Naive thymus-derived CD8-positive, alpha-beta T cell (primary cell): ENCODE measurements at regions not wholly inside any gene's neighbourhood (a gene's known extent, or its start where the extent isn't known, plus 50 kb on each side); places are given as distances from the start of the nearest gene placed in this dataset.
"Not testable (repeated sequence)": the region's sequence is repeated elsewhere in the genome, so short reads cannot be mapped to it uniquely, and the experiment has no call there.

Source experiments
- ATAC-seq, 2 donors: fragments of 150-1000 bp; cut with Tn5 transposase in 1 of 2; sonication (Bioruptor Pico), chemical (Tn5 transposase) in 1 of 2; 1 replicate in 1 of 2; 2 replicates in 1 of 2; pipeline ENCODE4 v1.10.0; 2021; ENCODE audit warnings: mild to moderate bottlenecking in 2 of 2, moderate library complexity in 2 of 2
- POLR2A ChIA-PET: fragments of 350-600 bp; sonication (Branson Sonifier 250); formaldehyde crosslinking; loops from one replicate; lab custom pipeline; 2021; ENCODE audit warnings: antibody characterized with exemption; lab: Charles Lee
- DNase-seq, 10 donors: peaks; one replicate each; pipeline versions ENCODE4 v3.0.0 to v3.0.0-alpha.2; 2020 to 2022
- H3K27ac Mint-ChIP-seq, 10 donors: one replicate each; pipeline ENCODE4 v1.8.0; 2020 to 2022; ENCODE audit warnings: mild to moderate bottlenecking in 10 of 10, mixed read lengths in 10 of 10, moderate library complexity in 4 of 10, inconsistent platforms in 1 of 10
- H3K27me3 Mint-ChIP-seq, 5 donors: one replicate each; pipeline ENCODE4 v1.8.0; 2021 to 2022; ENCODE audit warnings: mixed read lengths in 5 of 5
- H3K36me3 Mint-ChIP-seq, 3 donors: one replicate each; pipeline ENCODE4 v1.8.0; 2020 to 2022; ENCODE audit warnings: mixed read lengths in 3 of 3, mild to moderate bottlenecking in 2 of 3, inconsistent platforms in 1 of 3
- H3K4me1 Mint-ChIP-seq, 4 donors: one replicate each; pipeline ENCODE4 v1.8.0; 2021 to 2022; ENCODE audit warnings: mixed read lengths in 4 of 4
- H3K4me3 Mint-ChIP-seq, 10 donors: one replicate each; pipeline ENCODE4 v1.8.0; 2020 to 2022; ENCODE audit warnings: mild to moderate bottlenecking in 10 of 10, mixed read lengths in 10 of 10, moderate library complexity in 6 of 10, inconsistent platforms in 1 of 10
- H3K9me3 Mint-ChIP-seq, 9 donors: one replicate each; pipeline ENCODE4 v1.8.0; 2020 to 2022; ENCODE audit warnings: mixed read lengths in 9 of 9, mild to moderate bottlenecking in 3 of 9, inconsistent platforms in 1 of 9, moderate library complexity in 1 of 9

GRCh38 chr1:78319603-78320002 lies 171.2 kb upstream of the PTGFR start:
- H3K36me3 Mint-ChIP-seq: no peaks in the 10 kb centered on the region
- peaks cover 0 to 2% (median 0%) of the 10 kb centered on the region in 5 donors for H3K27me3 Mint-ChIP-seq
- H3K4me3 Mint-ChIP-seq: no peak overlapping the region
- peaks cover 0 to 6% (median 0%) of the 10 kb centered on the region in 9 donors for H3K9me3 Mint-ChIP-seq
- POLR2A ChIA-PET: no interaction called here
- H3K27ac Mint-ChIP-seq: no peak overlapping the region
- ATAC-seq (no peak), DNase-seq (no peak)
- no peaks in the 10 kb centered on the region for H3K4me1 Mint-ChIP-seq

DNA sequence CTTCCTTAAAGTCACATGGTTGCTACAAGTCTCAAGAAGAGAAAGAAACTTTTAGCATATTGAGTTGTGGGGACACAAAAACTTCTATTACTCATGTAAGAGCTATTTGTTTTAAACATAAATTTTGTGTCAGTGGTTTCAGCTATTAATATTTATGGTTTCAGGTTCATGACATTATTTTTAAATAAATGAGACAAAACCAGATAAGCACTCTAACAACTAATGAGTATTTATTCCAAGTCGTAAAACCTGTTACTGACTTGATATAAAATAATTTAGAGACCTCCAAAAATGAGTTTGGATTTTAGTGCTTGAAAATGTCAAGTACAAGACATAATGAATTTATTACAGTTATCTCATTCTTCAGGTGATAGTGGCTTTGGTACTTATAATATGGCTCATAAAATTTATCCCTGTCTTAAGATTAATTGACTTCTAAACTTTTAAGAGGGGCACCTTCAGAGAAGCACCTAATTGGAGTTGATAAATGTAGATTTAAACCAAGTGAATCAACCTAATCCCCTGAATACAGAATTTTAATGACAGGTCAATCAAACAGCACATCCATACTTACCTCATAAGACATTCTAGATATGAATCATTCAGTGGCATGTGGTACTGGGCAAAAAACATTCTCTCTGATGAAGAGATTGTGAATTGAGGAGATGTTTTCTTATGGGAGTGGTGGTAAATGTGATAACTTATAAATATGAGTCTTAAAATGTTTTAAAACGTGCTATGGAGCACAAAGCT lies 167.7 kb upstream of the PTGFR start:
- ATAC-seq (no peak), DNase-seq (no peak)
- no peaks in the 10 kb centered on the region for H3K36me3 Mint-ChIP-seq
- no peak overlapping the region for H3K4me3 Mint-ChIP-seq
- H3K9me3 Mint-ChIP-seq: no peaks in the 10 kb centered on the region
- POLR2A ChIA-PET: no interaction called here
- no peaks in the 10 kb centered on the region for H3K4me1 Mint-ChIP-seq
- peaks cover 0 to 5% (median 2%) of the 10 kb centered on the region in 5 donors for H3K27me3 Mint-ChIP-seq
- no peak overlapping the region for H3K27ac Mint-ChIP-seq

DNA sequence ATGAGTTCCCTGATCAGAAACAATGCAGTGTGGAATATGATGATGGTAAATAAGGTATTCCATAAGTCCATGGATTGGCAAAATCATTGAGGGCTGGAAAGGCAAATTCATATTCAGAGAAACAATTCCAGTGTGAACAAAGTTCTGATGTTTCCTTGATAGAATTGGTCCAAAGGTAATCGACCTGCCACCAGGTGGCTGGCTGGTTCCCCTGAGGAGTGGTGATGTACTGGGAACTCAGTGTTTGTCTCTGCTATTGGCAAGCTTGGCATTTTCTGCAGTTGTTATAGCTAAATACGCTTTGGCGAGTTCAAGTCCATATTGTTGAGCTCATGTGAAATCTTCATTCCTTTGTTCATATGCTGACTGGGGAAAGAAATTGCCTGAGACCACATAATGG lies 165.5 kb upstream of the PTGFR start:
- H3K4me3 Mint-ChIP-seq: no peak overlapping the region
- H3K36me3 Mint-ChIP-seq: no peaks in the 10 kb centered on the region
- POLR2A ChIA-PET: no interaction called here
- no peak overlapping the region for H3K27ac Mint-ChIP-seq
- ATAC-seq (no peak), DNase-seq (no peak)
- H3K4me1 Mint-ChIP-seq: no peaks in the 10 kb centered on the region
- H3K9me3 Mint-ChIP-seq: peaks cover 0 to 3% (median 0%) of the 10 kb centered on the region in 9 donors
- peaks cover 0 to 12% (median 2%) of the 10 kb centered on the region in 5 donors for H3K27me3 Mint-ChIP-seq

GRCh38 chr1:78329475-78329874 lies 161.3 kb upstream of the PTGFR start:
- DNase-seq (no peak), ATAC-seq (no peak)
- Mint-ChIP-seq H3K9me3 (peaks cover 0 to 3% (median 0%) of the 10 kb centered on the region in 9 donors), H3K36me3 (no peaks in the 10 kb centered on the region), H3K4me3 (no peak overlapping the region), H3K27ac (no peak overlapping the region), H3K4me1 (no peaks in the 10 kb centered on the region), H3K27me3 (peaks cover 3 to 22% (median 12%) of the 10 kb centered on the region in 5 donors)
- POLR2A ChIA-PET: no interaction called here

- no peaks in the 10 kb centered on the region for H3K36me3 Mint-ChIP-seq
- H3K9me3 Mint-ChIP-seq: peaks cover 0 to 3% (median 0%) of the 10 kb centered on the region in 9 donors
- peaks cover 3 to 22% (median 12%) of the 10 kb centered on the region in 5 donors for H3K27me3 Mint-ChIP-seq
- no peak for DNase-seq
- H3K4me1 Mint-ChIP-seq: no peaks in the 10 kb centered on the region
- H3K27ac Mint-ChIP-seq: no peak overlapping the region
- H3K4me3 Mint-ChIP-seq: no peak overlapping the region
- no peak for ATAC-seq
- POLR2A ChIA-PET: no interaction called here
Observed at GRCh38 chr1:78331799-78332198, 159.0 kb upstream of the PTGFR start.

DNA sequence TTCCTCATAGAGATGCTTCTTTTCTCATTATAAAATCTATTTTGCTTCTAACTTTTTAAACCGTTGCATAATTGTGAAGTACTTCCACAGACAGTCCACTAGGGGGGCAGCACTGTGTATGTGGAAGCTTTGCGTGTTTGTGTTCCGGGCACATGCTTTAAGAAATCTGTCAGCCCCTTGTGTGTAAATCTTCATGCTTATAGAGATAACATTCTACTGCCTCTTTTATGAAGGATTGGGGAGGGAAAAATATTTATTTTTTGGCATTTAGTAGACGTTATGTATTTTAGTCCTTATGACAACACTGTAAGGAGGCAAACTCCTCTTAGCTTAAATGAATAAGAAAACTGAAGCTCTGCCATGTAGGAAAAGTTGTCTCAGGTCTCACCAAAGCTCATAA lies 157.3 kb upstream of the PTGFR start:
- peaks cover 3 to 22% (median 7%) of the 10 kb centered on the region in 5 donors for H3K27me3 Mint-ChIP-seq
- no peak overlapping the region for H3K4me3 Mint-ChIP-seq
- H3K9me3 Mint-ChIP-seq: peaks cover 0 to 3% (median 0%) of the 10 kb centered on the region in 9 donors
- POLR2A ChIA-PET: no interaction called here
- no peaks in the 10 kb centered on the region for H3K4me1 Mint-ChIP-seq
- ATAC-seq: no peak
- DNase-seq: no peak
- H3K36me3 Mint-ChIP-seq: no peaks in the 10 kb centered on the region
- H3K27ac Mint-ChIP-seq: no peak overlapping the region

DNA sequence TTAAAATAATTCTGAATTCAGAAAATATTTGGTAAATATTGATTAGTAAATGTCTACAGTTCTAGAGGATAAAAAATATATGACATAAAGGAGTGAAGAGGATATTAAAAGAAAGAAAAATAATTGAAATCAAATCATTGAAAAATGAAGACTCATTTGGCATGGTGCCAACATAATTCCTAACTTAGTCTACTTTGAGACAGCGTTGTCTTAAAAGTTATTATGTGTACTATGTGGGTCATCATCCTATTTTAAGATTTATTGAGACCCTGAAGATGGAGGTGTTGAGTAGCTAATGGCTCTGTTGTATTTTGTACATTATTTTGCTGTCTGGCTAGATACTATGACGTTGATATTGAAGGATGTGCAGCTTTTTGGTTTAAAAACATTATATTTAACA lies 156.7 kb upstream of the PTGFR start:
- Mint-ChIP-seq H3K4me3 (no peak overlapping the region), H3K4me1 (no peaks in the 10 kb centered on the region), H3K27me3 (peaks cover 3 to 25% (median 5%) of the 10 kb centered on the region in 5 donors), H3K27ac (no peak overlapping the region), H3K9me3 (peaks cover 0 to 3% (median under 1%) of the 10 kb centered on the region in 9 donors), H3K36me3 (no peaks in the 10 kb centered on the region)
- ATAC-seq (no peak), DNase-seq (no peak)
- POLR2A ChIA-PET: no interaction called here

DNA sequence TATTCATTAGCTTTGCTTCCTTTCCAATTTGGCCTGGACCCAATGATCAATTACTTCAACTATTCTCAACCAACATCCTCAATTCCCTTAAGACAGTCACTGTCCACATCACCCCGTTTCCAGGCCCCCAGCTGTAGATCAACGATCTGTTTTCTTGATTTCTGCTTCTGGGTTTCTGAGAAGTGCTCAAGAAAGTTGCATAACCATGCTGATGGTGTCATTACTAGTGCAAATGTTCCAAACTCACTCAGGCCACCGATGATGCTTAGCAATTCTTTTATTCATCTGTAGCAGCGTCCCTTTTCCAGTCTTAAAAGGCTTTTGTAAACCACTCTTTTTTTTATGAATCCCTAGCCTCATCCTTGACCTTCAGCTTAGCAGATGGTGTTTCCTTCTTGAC lies 155.8 kb upstream of the PTGFR start:
- POLR2A ChIA-PET: no interaction called here
- peaks cover 0 to 6% (median 1%) of the 10 kb centered on the region in 9 donors for H3K9me3 Mint-ChIP-seq
- no peaks in the 10 kb centered on the region for H3K36me3 Mint-ChIP-seq
- peaks cover 0 to 31% (median 3%) of the 10 kb centered on the region in 5 donors for H3K27me3 Mint-ChIP-seq
- no peak overlapping the region for H3K27ac Mint-ChIP-seq
- H3K4me1 Mint-ChIP-seq: no peaks in the 10 kb centered on the region
- H3K4me3 Mint-ChIP-seq: no peak overlapping the region
- ATAC-seq (no peak), DNase-seq (no peak)

DNA sequence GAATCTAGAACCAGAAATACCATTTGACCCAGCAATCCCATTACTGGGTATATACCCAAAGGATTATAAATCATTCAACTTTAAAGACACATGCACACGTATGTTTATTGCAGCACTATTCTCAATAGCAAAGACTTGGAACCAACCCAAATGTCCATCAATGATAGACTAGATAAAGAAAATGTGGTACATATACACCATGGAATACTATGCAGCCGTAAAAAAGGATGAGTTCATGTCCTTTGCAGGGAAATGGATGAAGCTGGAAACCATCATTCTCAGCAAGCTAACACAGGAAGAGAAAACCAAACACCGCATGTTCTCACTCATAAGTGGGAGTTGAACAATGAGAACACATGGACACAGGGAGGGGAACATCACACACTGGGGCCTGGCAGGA lies 154.0 kb upstream of the PTGFR start:
- DNase-seq, H3K9me3 Mint-ChIP-seq, H3K36me3 Mint-ChIP-seq, H3K4me3 Mint-ChIP-seq, POLR2A ChIA-PET, H3K4me1 Mint-ChIP-seq, H3K27ac Mint-ChIP-seq, ATAC-seq: not testable (repeated sequence)
- H3K27me3 Mint-ChIP-seq: peaks cover 0 to 27% (median 2%) of the 10 kb centered on the region in 5 donors

- H3K27ac Mint-ChIP-seq: no peak overlapping the region
- POLR2A ChIA-PET: no interaction called here
- peak overlapping the region in 1 of 10 donors; percentile 54 for H3K4me3 Mint-ChIP-seq
- DNase-seq (no peak), ATAC-seq (no peak)
- no peaks in the 10 kb centered on the region for H3K36me3 Mint-ChIP-seq
- H3K4me1 Mint-ChIP-seq: no peaks in the 10 kb centered on the region
- peaks cover 0 to 19% (median 2%) of the 10 kb centered on the region in 5 donors for H3K27me3 Mint-ChIP-seq
- H3K9me3 Mint-ChIP-seq: peaks cover 0 to 6% (median 0%) of the 10 kb centered on the region in 9 donors
Observed at GRCh38 chr1:78339490-78339889, 151.3 kb upstream of the PTGFR start.

- no peaks in the 10 kb centered on the region for H3K4me1 Mint-ChIP-seq
- H3K27ac Mint-ChIP-seq: no peak overlapping the region
- DNase-seq (no peak), ATAC-seq (no peak)
- POLR2A ChIA-PET: no interaction called here
- H3K9me3 Mint-ChIP-seq: peaks cover 0 to 6% (median 0%) of the 10 kb centered on the region in 9 donors
- no peaks in the 10 kb centered on the region for H3K36me3 Mint-ChIP-seq
- peaks cover 0 to 24% (median 4%) of the 10 kb centered on the region in 5 donors for H3K27me3 Mint-ChIP-seq
- H3K4me3 Mint-ChIP-seq: no peak overlapping the region
Observed at GRCh38 chr1:78340006-78340405, 150.8 kb upstream of the PTGFR start.

GRCh38 chr1:78348496-78349284 lies 142.1 kb upstream of the PTGFR start:
- ATAC-seq (no peak), DNase-seq (no peak)
- POLR2A ChIA-PET: no interaction called here
- Mint-ChIP-seq H3K4me3 (no peak overlapping the region), H3K27ac (no peak overlapping the region), H3K36me3 (no peaks in the 10 kb centered on the region), H3K4me1 (no peaks in the 10 kb centered on the region), H3K27me3 (peaks cover 3 to 10% (median 4%) of the 10 kb centered on the region in 5 donors), H3K9me3 (peaks cover 0 to 3% (median 0%) of the 10 kb centered on the region in 9 donors)

DNA sequence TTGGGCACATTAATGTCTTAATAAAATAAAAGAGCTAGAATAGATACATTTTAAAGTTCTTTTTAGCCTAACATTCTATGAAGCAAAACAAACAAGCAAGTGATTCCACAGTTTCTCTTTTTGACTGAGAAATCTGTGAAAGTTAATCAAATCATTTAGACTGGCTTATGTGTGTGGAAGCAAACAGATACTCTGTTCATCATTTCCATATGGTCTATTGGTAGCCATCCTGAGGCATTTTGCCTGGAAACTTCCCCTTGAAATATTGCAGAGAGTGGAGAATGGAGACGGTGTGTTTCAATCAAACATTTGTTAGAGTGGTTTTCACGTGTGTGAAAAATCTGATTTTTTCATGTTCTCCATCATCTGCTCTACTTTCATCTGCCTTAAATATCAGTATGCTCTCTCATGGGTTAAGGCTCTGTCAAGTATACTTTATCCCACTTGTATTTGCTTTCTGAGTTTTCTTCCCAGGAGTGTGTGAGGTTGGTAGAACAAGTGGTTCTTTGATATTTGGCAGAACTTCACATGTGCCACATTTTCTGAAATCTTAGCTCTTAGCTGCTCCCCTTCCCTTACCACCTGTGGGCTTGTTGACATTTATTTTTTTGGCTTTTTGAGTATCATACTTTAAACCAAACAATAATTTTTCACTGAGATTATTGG lies 139.1 kb upstream of the PTGFR start:
- Mint-ChIP-seq H3K4me3 (no peak overlapping the region), H3K27me3 (peaks cover 0 to 8% (median 4%) of the 10 kb centered on the region in 5 donors), H3K27ac (no peak overlapping the region), H3K9me3 (peaks cover 0 to 3% (median 0%) of the 10 kb centered on the region in 9 donors), H3K4me1 (peaks cover 0 to 2% (median 0%) of the 10 kb centered on the region in 4 donors), H3K36me3 (no peaks in the 10 kb centered on the region)
- DNase-seq (no peak), ATAC-seq (no peak)
- POLR2A ChIA-PET: no interaction called here
